HL-60 (cell line): ENCODE measurements at regions not wholly inside any gene's neighbourhood (a gene's known extent, or its start where the extent isn't known, plus 50 kb on each side); places are given as distances from the start of the nearest gene placed in this dataset.

Experiments
- DNase-seq, 2 experiments: peaks; one replicate each; pipeline ENCODE4 v3.0.0-alpha.2; 2010 to 2020; ENCODE audit warnings: low read depth in 1 of 2, low spot score in 1 of 2
- H3K27ac ChIP-seq: fragments of 250-450 bp; sonication (Bioruptor Pico); replicated peaks from 2 replicates; pipeline ENCODE4 v1.5.1; 2020; ENCODE audit warnings: mild to moderate bottlenecking, moderate library complexity
- H3K27me3 ChIP-seq: fragments of 250-450 bp; sonication (Bioruptor Pico); 2 replicates; pipeline ENCODE4 v1.5.1; 2021; ENCODE audit warnings: mild to moderate bottlenecking, moderate library complexity; ENCODE audit not compliant: insufficient read depth, poor library complexity, severe bottlenecking
- H3K4me3 ChIP-seq: replicated peaks from 2 replicates; pipeline ENCODE4 v1.5.1; 2011; ENCODE audit warnings: mild to moderate bottlenecking, control low read depth, low read length; ENCODE audit not compliant: insufficient read depth
- GABPA ChIP-seq: IDR thresholded peaks from 2 replicates; pipeline ENCODE4 v1.6.1; 2012; ENCODE audit warnings: low read depth
- POLR2AphosphoS5 ChIP-seq: IDR thresholded peaks from 2 replicates; pipeline ENCODE4 v1.6.1; 2012; ENCODE audit warnings: low read depth
- SPI1 ChIP-seq: IDR thresholded peaks from 2 replicates; pipeline ENCODE4 v1.6.1; 2012; ENCODE audit warnings: low read depth, mild to moderate bottlenecking, borderline replicate concordance
- TF ChIP-seq, protein P1 (sequence below): IDR thresholded peaks from 2 replicates; pipeline ENCODE4 v1.6.1; 2012; ENCODE audit warnings: low read depth; ENCODE audit not compliant: insufficient replicate concordance
- TF ChIP-seq, protein P2 (sequence below): IDR thresholded peaks from one replicate; pipeline ENCODE4 v1.5.1; 2011; ENCODE audit warnings: low read length, control low read depth, inconsistent platforms; ENCODE audit not compliant: insufficient read depth

DNA sequence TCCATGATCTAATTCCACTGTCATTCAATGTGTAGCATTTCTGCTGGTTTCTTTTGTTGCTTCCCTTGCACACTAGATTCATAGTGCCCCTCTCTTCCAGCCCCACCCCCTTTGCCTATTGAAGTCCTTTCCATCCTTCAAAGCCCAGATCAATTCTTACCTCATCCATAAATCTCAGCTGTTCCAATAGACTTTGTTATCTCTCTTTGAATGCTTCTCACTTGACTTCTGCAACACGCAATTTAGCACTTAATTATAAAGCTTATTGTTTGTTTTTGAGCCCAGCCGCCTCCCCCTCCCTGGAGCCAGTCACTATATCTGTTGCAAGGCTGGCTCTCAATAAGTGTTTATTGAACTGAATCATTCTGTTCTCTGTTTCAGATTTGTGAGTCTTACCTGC, 174.6 kb upstream of the TBL1XR1 start:
- no peak for TF ChIP-seq SPI1
- TF ChIP-seq, protein P1, sequence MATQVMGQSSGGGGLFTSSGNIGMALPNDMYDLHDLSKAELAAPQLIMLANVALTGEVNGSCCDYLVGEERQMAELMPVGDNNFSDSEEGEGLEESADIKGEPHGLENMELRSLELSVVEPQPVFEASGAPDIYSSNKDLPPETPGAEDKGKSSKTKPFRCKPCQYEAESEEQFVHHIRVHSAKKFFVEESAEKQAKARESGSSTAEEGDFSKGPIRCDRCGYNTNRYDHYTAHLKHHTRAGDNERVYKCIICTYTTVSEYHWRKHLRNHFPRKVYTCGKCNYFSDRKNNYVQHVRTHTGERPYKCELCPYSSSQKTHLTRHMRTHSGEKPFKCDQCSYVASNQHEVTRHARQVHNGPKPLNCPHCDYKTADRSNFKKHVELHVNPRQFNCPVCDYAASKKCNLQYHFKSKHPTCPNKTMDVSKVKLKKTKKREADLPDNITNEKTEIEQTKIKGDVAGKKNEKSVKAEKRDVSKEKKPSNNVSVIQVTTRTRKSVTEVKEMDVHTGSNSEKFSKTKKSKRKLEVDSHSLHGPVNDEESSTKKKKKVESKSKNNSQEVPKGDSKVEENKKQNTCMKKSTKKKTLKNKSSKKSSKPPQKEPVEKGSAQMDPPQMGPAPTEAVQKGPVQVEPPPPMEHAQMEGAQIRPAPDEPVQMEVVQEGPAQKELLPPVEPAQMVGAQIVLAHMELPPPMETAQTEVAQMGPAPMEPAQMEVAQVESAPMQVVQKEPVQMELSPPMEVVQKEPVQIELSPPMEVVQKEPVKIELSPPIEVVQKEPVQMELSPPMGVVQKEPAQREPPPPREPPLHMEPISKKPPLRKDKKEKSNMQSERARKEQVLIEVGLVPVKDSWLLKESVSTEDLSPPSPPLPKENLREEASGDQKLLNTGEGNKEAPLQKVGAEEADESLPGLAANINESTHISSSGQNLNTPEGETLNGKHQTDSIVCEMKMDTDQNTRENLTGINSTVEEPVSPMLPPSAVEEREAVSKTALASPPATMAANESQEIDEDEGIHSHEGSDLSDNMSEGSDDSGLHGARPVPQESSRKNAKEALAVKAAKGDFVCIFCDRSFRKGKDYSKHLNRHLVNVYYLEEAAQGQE, result no peak
- no peak for DNase-seq

GRCh38 chr3:177374323-177374722, 177.0 kb upstream of the TBL1XR1 start:
- no peak for DNase-seq
- Histone ChIP-seq H3K4me3 (no peak overlapping the region), H3K27me3 (no peaks in the 10 kb centered on the region), H3K27ac (no peak overlapping the region)
- TF ChIP-seq, protein P1, result no peak
- TF ChIP-seq, protein P2, sequence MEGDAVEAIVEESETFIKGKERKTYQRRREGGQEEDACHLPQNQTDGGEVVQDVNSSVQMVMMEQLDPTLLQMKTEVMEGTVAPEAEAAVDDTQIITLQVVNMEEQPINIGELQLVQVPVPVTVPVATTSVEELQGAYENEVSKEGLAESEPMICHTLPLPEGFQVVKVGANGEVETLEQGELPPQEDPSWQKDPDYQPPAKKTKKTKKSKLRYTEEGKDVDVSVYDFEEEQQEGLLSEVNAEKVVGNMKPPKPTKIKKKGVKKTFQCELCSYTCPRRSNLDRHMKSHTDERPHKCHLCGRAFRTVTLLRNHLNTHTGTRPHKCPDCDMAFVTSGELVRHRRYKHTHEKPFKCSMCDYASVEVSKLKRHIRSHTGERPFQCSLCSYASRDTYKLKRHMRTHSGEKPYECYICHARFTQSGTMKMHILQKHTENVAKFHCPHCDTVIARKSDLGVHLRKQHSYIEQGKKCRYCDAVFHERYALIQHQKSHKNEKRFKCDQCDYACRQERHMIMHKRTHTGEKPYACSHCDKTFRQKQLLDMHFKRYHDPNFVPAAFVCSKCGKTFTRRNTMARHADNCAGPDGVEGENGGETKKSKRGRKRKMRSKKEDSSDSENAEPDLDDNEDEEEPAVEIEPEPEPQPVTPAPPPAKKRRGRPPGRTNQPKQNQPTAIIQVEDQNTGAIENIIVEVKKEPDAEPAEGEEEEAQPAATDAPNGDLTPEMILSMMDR, result no peak
- TF ChIP-seq SPI1, result no peak
- TF ChIP-seq POLR2AphosphoS5, result no peak
- no peak for TF ChIP-seq GABPA

More for the DNA sequence above, 174.6 kb upstream of the TBL1XR1 start:
- H3K27me3 ChIP-seq, result no peaks in the 10 kb centered on the region
- H3K4me3 ChIP-seq, result no peak overlapping the region
- no peak overlapping the region for H3K27ac ChIP-seq

DNA sequence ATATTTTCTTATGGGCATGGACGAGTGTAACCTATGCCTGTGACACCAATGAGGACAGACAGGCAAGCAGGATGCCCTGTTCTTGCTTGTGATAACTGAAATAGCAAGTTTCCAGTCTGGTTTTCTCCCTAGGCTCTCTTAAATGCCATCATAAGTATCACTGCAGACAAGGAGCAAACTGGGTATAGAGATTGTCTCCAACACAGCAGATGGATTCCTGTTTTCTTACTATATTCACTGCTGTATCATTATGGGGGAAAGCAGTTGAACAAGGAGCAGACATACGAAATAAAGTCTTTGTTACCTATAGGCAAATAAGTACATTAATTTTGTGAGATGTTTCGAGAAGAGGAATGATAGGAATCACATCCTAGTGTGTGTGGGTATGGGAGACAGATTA, 178.0 kb upstream of the TBL1XR1 start:
- Histone ChIP-seq H3K4me3 (no peak overlapping the region), H3K27ac (no peak overlapping the region), H3K27me3 (no peaks in the 10 kb centered on the region)
- no peak for TF ChIP-seq SPI1
- no peak for DNase-seq

- TF ChIP-seq POLR2AphosphoS5, result no peak
- TF ChIP-seq SPI1, result no peak
- TF ChIP-seq, protein P1, result no peak
- TF ChIP-seq, protein P2, result no peak
- no peak for TF ChIP-seq GABPA
- DNase-seq, result no peak
- no peak overlapping the region for H3K27ac ChIP-seq
- H3K4me3 ChIP-seq, result no peak overlapping the region
- no peaks in the 10 kb centered on the region for H3K27me3 ChIP-seq
Observed at GRCh38 chr3:177377166-177377565, 179.9 kb upstream of the TBL1XR1 start.
